ENCODE measurements at regions not wholly inside any gene's neighbourhood (a gene's known extent, or its start where the extent isn't known, plus 50 kb on each side); places are given as distances from the start of the nearest gene placed in this dataset.

- TF ChIP-seq POLR2A (IDR thresholded peaks at IDR 0.05) (no peak), CTCF (IDR thresholded peaks at IDR 0.05) (no peak)
Observed at GRCh38 chr13:40130871-40131636, 475.6 kb downstream of the COG6 start.

Measured in right lobe of liver (tissue), 4 donors.